IMR-90 (cell line): ENCODE measurements at regions not wholly inside any gene's neighbourhood (a gene's known extent, or its start where the extent isn't known, plus 50 kb on each side); places are given as distances from the start of the nearest gene placed in this dataset.
"Not testable (repeated sequence)": the region's sequence is repeated elsewhere in the genome, so short reads cannot be mapped to it uniquely, and the experiment has no call there.

Experiments used
- ATAC-seq: fragments of 200-7000 bp; cut with Tn5 transposase; 2 replicates; pipeline ENCODE4 v1.9.1; 2020; ENCODE audit warnings: low read depth, mild to moderate bottlenecking, moderate library complexity
- BruUV-seq: library from RNA; stranded (reverse); fragments of 400-500 nt; replicated peaks from 2 replicates; lab custom pipeline; 2021; lab: Mats Ljungman, UMichigan
- CTCF ChIA-PET: fragments of 300-600 bp; formaldehyde crosslinking; extraction: SDS; loops from one replicate; lab custom pipeline; 2021; ENCODE audit warnings: antibody characterized with exemption; lab: Yijun Ruan, JAX
- POLR2A ChIA-PET: fragments of 300-600 bp; sonication (Branson Sonifier 250); formaldehyde crosslinking; loops from one replicate; lab custom pipeline; 2022; ENCODE audit warnings: antibody characterized with exemption; ENCODE audit not compliant: unreplicated experiment; lab: Charles Lee
- DNase-seq: peaks from one replicate; pipeline ENCODE4 v3.0.0; 2013
- H2AFZ ChIP-seq: replicated peaks from 2 replicates; pipeline ENCODE3; 2013; ENCODE audit warnings: low read length, mild to moderate bottlenecking; ENCODE audit not compliant: poor library complexity
- H2AK5ac ChIP-seq: 2 replicates; pipeline ENCODE4 v1.6.1; 2013; ENCODE audit warnings: low read depth, low read length, inconsistent platforms
- H2AK9ac ChIP-seq: replicated peaks from 2 replicates; pipeline ENCODE3; 2013; ENCODE audit warnings: mild to moderate bottlenecking, low read depth, low read length, moderate library complexity; ENCODE audit not compliant: poor library complexity
- H2BK120ac ChIP-seq: 2 replicates; pipeline ENCODE4 v1.6.1; 2013; ENCODE audit warnings: low read depth, low read length, inconsistent platforms
- H2BK15ac ChIP-seq: 3 replicates; pipeline ENCODE4 v1.6.1; 2013; ENCODE audit warnings: low read depth, low read length, inconsistent platforms
- H2BK20ac ChIP-seq: 2 replicates; pipeline ENCODE4 v1.6.1; 2013; ENCODE audit warnings: low read depth, mild to moderate bottlenecking, inconsistent platforms, low read length, moderate library complexity
- H2BK5ac ChIP-seq: 2 replicates; pipeline ENCODE4 v1.6.1; 2013; ENCODE audit warnings: mild to moderate bottlenecking, low read depth, low read length, inconsistent platforms; ENCODE audit not compliant: poor library complexity, severe bottlenecking
- H3K14ac ChIP-seq: replicated peaks from 2 replicates; pipeline ENCODE4 v1.6.1; 2013; ENCODE audit warnings: low read depth, low read length, inconsistent platforms
- H3K18ac ChIP-seq: 2 replicates; pipeline ENCODE4 v1.6.1; 2013; ENCODE audit warnings: low read depth, low read length, control low read depth
- H3K23ac ChIP-seq: 2 replicates; pipeline ENCODE4 v1.6.1; 2013; ENCODE audit warnings: low read depth, low read length, inconsistent platforms
- H3K27ac ChIP-seq: 2 replicates; pipeline ENCODE4 v1.5.1; 2013; ENCODE audit warnings: mild to moderate bottlenecking, control low read depth, low read length; ENCODE audit not compliant: insufficient read depth
- H3K27me3 ChIP-seq: 2 replicates; pipeline ENCODE4 v1.6.1; 2013; ENCODE audit warnings: low read length; ENCODE audit not compliant: control insufficient read depth, insufficient read depth
- H3K36me3 ChIP-seq: 2 replicates; pipeline ENCODE4 v1.6.1; 2013; ENCODE audit warnings: low read length, mixed read lengths; ENCODE audit not compliant: control insufficient read depth, insufficient read depth
- H3K4ac ChIP-seq: 2 replicates; pipeline ENCODE4 v1.6.1; 2013; ENCODE audit warnings: low read depth, low read length, inconsistent platforms
- H3K4me1 ChIP-seq: 2 replicates; pipeline ENCODE4 v1.6.1; 2013; ENCODE audit warnings: low read length, mixed read lengths; ENCODE audit not compliant: control insufficient read depth, insufficient read depth
- H3K4me2 ChIP-seq: 2 replicates; pipeline ENCODE4 v1.6.1; 2013; ENCODE audit warnings: low read depth, mild to moderate bottlenecking, control low read depth, low read length, moderate library complexity
- H3K4me3 ChIP-seq: 2 replicates; pipeline ENCODE4 v1.5.1; 2013; ENCODE audit warnings: low read depth, mild to moderate bottlenecking, control low read depth, low read length, moderate library complexity; ENCODE audit not compliant: insufficient read depth
- H3K56ac ChIP-seq: 2 replicates; pipeline ENCODE4 v1.6.1; 2013; ENCODE audit warnings: low read length, inconsistent platforms; ENCODE audit not compliant: insufficient read depth; ENCODE audit errors: extremely low read depth
- H3K79me1 ChIP-seq, 2 experiments: 2 replicates each; pipeline ENCODE4 v1.6.1; 2013; ENCODE audit warnings: low read length in 2 of 2, inconsistent platforms in 1 of 2, low read depth in 1 of 2
- H3K9ac ChIP-seq: 2 replicates; pipeline ENCODE4 v1.6.1; 2013; ENCODE audit warnings: low read depth, low read length, control low read depth
- H3K9me1 ChIP-seq: 2 replicates; pipeline ENCODE4 v1.6.1; 2013; ENCODE audit warnings: low read length, inconsistent platforms; ENCODE audit not compliant: insufficient read depth
- H3K9me3 ChIP-seq: 2 replicates; pipeline ENCODE4 v1.6.1; 2013; ENCODE audit warnings: low read length; ENCODE audit not compliant: control insufficient read depth, insufficient read depth
- H4K20me1 ChIP-seq: 2 replicates; pipeline ENCODE4 v1.6.1; 2013; ENCODE audit warnings: low read length, inconsistent platforms; ENCODE audit not compliant: insufficient read depth
- H4K5ac ChIP-seq: 2 replicates; pipeline ENCODE4 v1.6.1; 2013; ENCODE audit warnings: mild to moderate bottlenecking, low read depth, low read length, control low read depth
- H4K8ac ChIP-seq, 2 experiments: 2 replicates each; pipeline ENCODE4 v1.6.1; 2013; ENCODE audit warnings: low read depth in 2 of 2, low read length in 2 of 2, control low read depth in 1 of 2, inconsistent platforms in 1 of 2
- H4K91ac ChIP-seq: 2 replicates; pipeline ENCODE4 v1.6.1; 2013; ENCODE audit warnings: low read depth, low read length, inconsistent platforms; ENCODE audit not compliant: insufficient read depth
- WGBS, 2 experiments: methylation state at CpG; one replicate each; pipeline versions ENCODE4 v1.1.5 to v1.1.7; 2013; ENCODE audit warnings: missing lambda C conversion rate in 2 of 2; ENCODE audit not compliant: insufficient read length in 1 of 2; ENCODE audit errors: extremely low coverage in 2 of 2; 5-methylcytosine and 5-hydroxymethylcytosine counted together
- dilution Hi-C: fragments of 300-500 bp; cut with HindIII; formaldehyde crosslinking; loops from one replicate; pipeline ENCODE4 v1.14.3; 2018; ENCODE audit warnings: low sequenced_read_pairs; ENCODE audit not compliant: unreplicated experiment
- in situ Hi-C: fragments of 300-500 bp; cut with MboI; formaldehyde crosslinking; loops from 3 replicates; pipeline ENCODE4 v1.14.3; 2019; ENCODE audit warnings: low sequenced_read_pairs, inconsistent platforms, mixed read lengths
- intact Hi-C: fragments of 100-400 bp; cut with micrococcal nuclease; formaldehyde crosslinking; loops from 2 replicates; pipeline ENCODE4 v1.10.0; 2022

DNA sequence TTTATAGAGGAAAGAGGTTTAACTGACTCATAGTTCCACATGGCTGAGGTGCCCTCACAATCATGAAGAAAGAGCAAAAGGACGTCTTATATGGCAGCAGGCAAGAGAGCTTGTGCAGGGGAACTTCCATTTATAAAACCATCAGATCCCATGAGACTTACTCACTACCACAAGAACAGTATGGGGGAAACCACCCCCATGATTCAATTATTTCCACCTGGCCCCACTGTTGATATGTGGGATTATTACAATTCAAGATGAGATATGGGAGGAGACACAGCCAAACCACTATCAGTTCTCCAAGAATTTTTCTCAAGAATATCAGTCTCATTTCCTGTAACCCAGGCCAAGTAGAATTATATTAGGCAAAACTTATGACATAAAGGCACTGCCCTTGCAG, 77.8 kb downstream of the COL6A6 start:
- H2BK15ac ChIP-seq, H2AK9ac ChIP-seq, H4K91ac ChIP-seq, H4K5ac ChIP-seq, H3K4ac ChIP-seq, H2BK5ac ChIP-seq, H4K20me1 ChIP-seq, H3K9me3 ChIP-seq, POLR2A ChIA-PET, BruUV-seq, H3K14ac ChIP-seq, in situ Hi-C loops, CTCF ChIA-PET, H3K4me1 ChIP-seq, H3K4me3 ChIP-seq, H3K27ac ChIP-seq, H3K79me1 ChIP-seq, H3K56ac ChIP-seq, H3K4me2 ChIP-seq, intact Hi-C loops, ATAC-seq, dilution Hi-C loops, H2BK20ac ChIP-seq, H3K27me3 ChIP-seq, H2AK5ac ChIP-seq, H3K18ac ChIP-seq, H2BK120ac ChIP-seq, H2AFZ ChIP-seq, H3K23ac ChIP-seq, H3K9ac ChIP-seq, H4K8ac ChIP-seq, H3K9me1 ChIP-seq, H3K36me3 ChIP-seq: not testable (repeated sequence)
- WGBS, 2 experiments = no CpG with 5 or more reads among the region's 1 CpG
- DNase-seq = peak; percentile 14
